MCF 10A (cell line): ENCODE measurements at regions not wholly inside any gene's neighbourhood (a gene's known extent, or its start where the extent isn't known, plus 50 kb on each side); places are given as distances from the start of the nearest gene placed in this dataset.

ENCODE experiments used
- BruUV-seq: library from RNA; stranded (reverse); fragments of 400-500 nt; replicated peaks from 2 replicates; lab custom pipeline; 2021; lab: Mats Ljungman, UMichigan
- CTCF ChIA-PET: fragments of 300-600 bp; sonication (Branson Sonifier 250); formaldehyde crosslinking; extraction: SDS; loops from one replicate; lab custom pipeline; 2021; ENCODE audit warnings: antibody characterized with exemption, inconsistent platforms; lab: Yijun Ruan, JAX
- POLR2A ChIA-PET: fragments of 300-600, 350-650 bp; sonication (Branson Sonifier 250); formaldehyde crosslinking; extraction: SDS; loops from one replicate; lab custom pipeline; 2020; ENCODE audit warnings: antibody characterized with exemption, inconsistent platforms; lab: Yijun Ruan, JAX
- DNase-seq: peaks from one replicate; pipeline ENCODE4 v3.0.0-alpha.2; 2018; ENCODE audit not compliant: unreplicated experiment
- H3K27ac Mint-ChIP-seq: one replicate; pipeline ENCODE4 v1.8.0; 2022; ENCODE audit warnings: mild to moderate bottlenecking, low read depth, mixed read lengths; ENCODE audit not compliant: unreplicated experiment
- H3K27me3 Mint-ChIP-seq: one replicate; pipeline ENCODE4 v1.8.0; 2022; ENCODE audit warnings: mixed read lengths; ENCODE audit not compliant: insufficient read depth, unreplicated experiment
- H3K36me3 Mint-ChIP-seq: one replicate; pipeline ENCODE4 v1.8.0; 2022; ENCODE audit warnings: mild to moderate bottlenecking, moderate library complexity, mixed read lengths; ENCODE audit not compliant: insufficient read depth, unreplicated experiment
- H3K4me1 Mint-ChIP-seq: one replicate; pipeline ENCODE4 v1.8.0; 2022; ENCODE audit warnings: mixed read lengths; ENCODE audit not compliant: insufficient read depth, unreplicated experiment
- H3K4me3 Mint-ChIP-seq: one replicate; pipeline ENCODE4 v1.8.0; 2022; ENCODE audit warnings: mild to moderate bottlenecking, moderate library complexity, mixed read lengths; ENCODE audit not compliant: unreplicated experiment
- H3K9me3 Mint-ChIP-seq: one replicate; pipeline ENCODE4 v1.8.0; 2022; ENCODE audit warnings: mixed read lengths; ENCODE audit not compliant: unreplicated experiment
- intact Hi-C: fragments of 100-400 bp; cut with micrococcal nuclease; formaldehyde crosslinking; loops from 2 replicates; pipeline ENCODE4 v1.14.1; 2022
- TF ChIP-seq, protein P1 (sequence below): fragments of 200-600 bp; IDR thresholded peaks from one replicate; pipeline ENCODE4 v1.8.0; 2022; ENCODE audit warnings: antibody characterized with exemption, mild to moderate bottlenecking; ENCODE audit not compliant: unreplicated experiment

DNA sequence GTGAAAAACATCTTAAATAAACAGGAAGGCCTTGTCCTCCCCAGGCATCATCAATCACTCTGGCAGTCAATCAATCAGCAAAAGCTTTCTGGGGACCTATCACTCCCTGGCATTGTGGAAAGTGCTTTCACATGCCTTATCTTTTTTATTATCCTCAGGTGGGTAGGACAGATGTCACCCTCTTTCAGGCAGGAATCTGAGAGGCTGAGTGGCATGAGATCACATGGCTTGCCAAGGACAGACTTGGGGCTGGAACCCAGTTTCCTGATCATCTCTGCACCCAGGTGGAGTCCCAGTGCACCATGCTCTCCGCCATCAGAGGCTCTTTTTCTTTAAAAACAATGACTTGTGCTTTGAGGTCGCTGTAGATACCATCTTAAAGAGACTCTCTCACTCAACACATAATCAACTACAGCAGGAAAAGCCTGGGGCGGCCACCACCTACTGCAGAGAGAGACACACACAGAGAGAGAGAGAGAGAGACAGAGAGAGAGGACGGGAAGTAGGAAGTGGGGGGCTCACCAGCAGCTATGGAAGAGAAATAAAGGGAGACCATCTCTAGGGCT lies 282.7 kb downstream of the PTTG2 start:
- H3K27ac Mint-ChIP-seq = no peak overlapping the region
- H3K9me3 Mint-ChIP-seq = no peaks in the 10 kb centered on the region
- no peak for DNase-seq
- ChIA-PET POLR2A (interaction anchor here (0.6 kb wide), 1 partner anchor 521 kb away, joined by 3 read pairs; no protein-coding TSS in a partner anchor), CTCF (interaction anchor here (0.7 to 1.1 kb wide), 2 partner anchors 34 to 73 kb away, joined by 4 read pairs; no protein-coding TSS in a partner anchor)
- TF ChIP-seq, protein P1, sequence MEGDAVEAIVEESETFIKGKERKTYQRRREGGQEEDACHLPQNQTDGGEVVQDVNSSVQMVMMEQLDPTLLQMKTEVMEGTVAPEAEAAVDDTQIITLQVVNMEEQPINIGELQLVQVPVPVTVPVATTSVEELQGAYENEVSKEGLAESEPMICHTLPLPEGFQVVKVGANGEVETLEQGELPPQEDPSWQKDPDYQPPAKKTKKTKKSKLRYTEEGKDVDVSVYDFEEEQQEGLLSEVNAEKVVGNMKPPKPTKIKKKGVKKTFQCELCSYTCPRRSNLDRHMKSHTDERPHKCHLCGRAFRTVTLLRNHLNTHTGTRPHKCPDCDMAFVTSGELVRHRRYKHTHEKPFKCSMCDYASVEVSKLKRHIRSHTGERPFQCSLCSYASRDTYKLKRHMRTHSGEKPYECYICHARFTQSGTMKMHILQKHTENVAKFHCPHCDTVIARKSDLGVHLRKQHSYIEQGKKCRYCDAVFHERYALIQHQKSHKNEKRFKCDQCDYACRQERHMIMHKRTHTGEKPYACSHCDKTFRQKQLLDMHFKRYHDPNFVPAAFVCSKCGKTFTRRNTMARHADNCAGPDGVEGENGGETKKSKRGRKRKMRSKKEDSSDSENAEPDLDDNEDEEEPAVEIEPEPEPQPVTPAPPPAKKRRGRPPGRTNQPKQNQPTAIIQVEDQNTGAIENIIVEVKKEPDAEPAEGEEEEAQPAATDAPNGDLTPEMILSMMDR = no peak
- no peaks in the 10 kb centered on the region for H3K36me3 Mint-ChIP-seq
- BruUV-seq = no TSS peak
- no peak overlapping the region for H3K4me3 Mint-ChIP-seq
- no peaks in the 10 kb centered on the region for H3K27me3 Mint-ChIP-seq
- intact Hi-C loops = no loop called here
- H3K4me1 Mint-ChIP-seq = peaks cover 13% of the 10 kb centered on the region

DNA sequence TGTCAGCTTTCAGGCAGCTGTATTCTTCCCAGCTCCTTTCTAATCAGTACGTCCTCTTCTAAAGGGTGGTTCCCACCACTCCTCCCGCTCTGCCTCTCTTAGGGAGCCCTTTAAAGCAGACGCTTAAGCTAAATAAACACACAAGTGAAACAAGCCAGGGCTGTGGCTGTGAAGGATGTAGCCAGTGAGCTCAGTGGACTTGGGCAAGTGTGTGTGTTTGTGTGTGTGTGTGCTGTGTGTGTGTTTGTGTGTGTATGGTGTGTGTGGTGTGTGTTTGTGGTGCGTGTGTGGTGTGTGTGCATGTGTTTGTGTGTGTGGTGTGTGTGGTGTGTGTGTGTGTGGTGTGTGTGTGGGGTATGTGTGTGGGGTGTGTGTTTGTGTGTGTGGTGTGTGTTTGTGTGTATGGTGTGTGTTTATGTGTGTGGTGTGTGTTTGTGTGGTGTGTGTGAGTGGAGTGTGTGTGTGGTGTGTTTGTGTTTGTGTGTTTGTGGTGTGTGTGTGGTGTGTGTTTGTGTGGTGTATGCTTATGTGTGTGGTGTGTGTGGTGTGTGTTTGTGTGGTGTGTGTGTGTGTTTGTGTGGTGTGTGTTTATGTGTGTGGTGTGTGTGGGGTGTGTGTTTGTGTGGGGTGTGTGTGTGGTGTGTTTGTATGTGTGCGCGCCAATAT lies 283.3 kb downstream of the PTTG2 start:
- TF ChIP-seq, protein P1 = no peak
- Mint-ChIP-seq H3K4me3 (no peak overlapping the region), H3K4me1 (peaks cover 13% of the 10 kb centered on the region), H3K27ac (no peak overlapping the region), H3K27me3 (no peaks in the 10 kb centered on the region), H3K9me3 (no peaks in the 10 kb centered on the region), H3K36me3 (no peaks in the 10 kb centered on the region)
- ChIA-PET POLR2A (interaction anchor here (0.6 kb wide), 1 partner anchor 521 kb away, joined by 3 read pairs; no protein-coding TSS in a partner anchor), CTCF (no interaction called here)
- DNase-seq = no peak
- BruUV-seq = no TSS peak
- intact Hi-C loops = no loop called here

DNA sequence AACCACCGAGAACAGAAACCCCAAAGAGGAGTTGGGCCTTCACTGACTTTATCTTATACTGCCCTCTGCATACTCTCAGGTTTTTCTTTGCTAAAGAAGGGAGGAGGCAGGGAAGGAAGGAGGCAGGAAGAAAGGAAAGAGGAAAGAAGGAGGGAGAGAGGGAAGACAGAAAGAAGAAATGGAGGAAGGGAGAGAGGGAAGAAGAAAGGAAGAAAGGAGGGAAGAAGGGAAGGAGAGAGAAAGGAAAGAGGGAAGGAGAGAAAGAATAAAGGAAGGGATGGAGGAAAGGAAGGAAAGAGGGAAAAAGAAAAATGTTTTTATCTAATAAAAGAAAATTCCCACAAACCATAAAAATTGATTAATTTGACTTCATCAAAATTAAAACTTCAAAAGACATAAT lies 294.6 kb downstream of the PTTG2 start:
- no TSS peak for BruUV-seq

DNA sequence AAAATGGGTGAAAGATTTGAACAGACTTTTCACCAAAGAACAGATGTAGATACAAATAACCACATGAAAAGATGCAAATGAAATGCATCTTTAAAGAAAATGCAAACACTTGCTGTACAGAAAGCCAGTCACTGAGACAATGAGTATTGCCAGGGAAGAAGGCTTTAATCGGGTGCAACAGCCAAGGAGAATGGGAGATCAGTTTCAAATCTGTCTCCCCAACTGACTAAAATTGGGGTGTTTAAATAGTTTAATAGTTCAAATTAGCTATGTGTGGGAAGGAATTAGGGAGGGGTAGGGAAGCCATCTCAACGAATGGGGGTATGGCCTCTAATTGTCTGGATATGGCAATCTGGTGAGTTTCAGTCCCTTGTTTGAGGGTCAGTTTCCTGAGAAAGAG lies 295.4 kb downstream of the PTTG2 start:
- intact Hi-C loops = no loop called here
- Mint-ChIP-seq H3K4me1 (no peaks in the 10 kb centered on the region), H3K9me3 (peaks cover 23% of the 10 kb centered on the region), H3K4me3 (no peak overlapping the region), H3K36me3 (no peaks in the 10 kb centered on the region), H3K27ac (no peak overlapping the region), H3K27me3 (no peaks in the 10 kb centered on the region)
- ChIA-PET CTCF (no interaction called here), POLR2A (no interaction called here)
- no peak for DNase-seq
- BruUV-seq = no TSS peak
- TF ChIP-seq, protein P1 = no peak

More for the DNA sequence above, 294.6 kb downstream of the PTTG2 start:
- H3K4me1 Mint-ChIP-seq = no peaks in the 10 kb centered on the region
- TF ChIP-seq, protein P1 = no peak
- no peak overlapping the region for H3K4me3 Mint-ChIP-seq
- no peak for DNase-seq
- intact Hi-C loops = no loop called here
- no peak overlapping the region for H3K27ac Mint-ChIP-seq
- no peaks in the 10 kb centered on the region for H3K36me3 Mint-ChIP-seq
- H3K9me3 Mint-ChIP-seq = peaks cover 23% of the 10 kb centered on the region
- ChIA-PET CTCF (no interaction called here), POLR2A (no interaction called here)
- H3K27me3 Mint-ChIP-seq = no peaks in the 10 kb centered on the region
